SK-N-SH (cell line): ENCODE measurements at regions not wholly inside any gene's neighbourhood (a gene's known extent, or its start where the extent isn't known, plus 50 kb on each side); places are given as distances from the start of the nearest gene placed in this dataset.
"Not testable (repeated sequence)": the region's sequence is repeated elsewhere in the genome, so short reads cannot be mapped to it uniquely, and the experiment has no call there.

Source experiments
- CTCF ChIA-PET: fragments of 300-600, 350-600 bp; formaldehyde crosslinking; extraction: SDS; loops from one replicate; lab custom pipeline; 2021; lab: Yijun Ruan, JAX
- POLR2A ChIA-PET: fragments of 350-600 bp; sonication (Branson Sonifier 250); formaldehyde crosslinking; extraction: SDS; loops from one replicate; lab custom pipeline; 2020; ENCODE audit warnings: antibody characterized with exemption, inconsistent platforms; lab: Yijun Ruan, JAX
- DNase-seq: peaks from one replicate; pipeline ENCODE4 v3.0.0; 2012
- H2AFZ ChIP-seq: fragments of 200-600 bp; sonication (generic); 2 replicates; pipeline ENCODE4 v1.8.1; 2016; ENCODE audit warnings: antibody characterized with exemption, mild to moderate bottlenecking, low read depth
- H3F3A ChIP-seq: fragments of 200-600 bp; sonication (generic); replicated peaks from 2 replicates; pipeline ENCODE3; 2016; ENCODE audit warnings: antibody characterized with exemption, mild to moderate bottlenecking; ENCODE audit not compliant: insufficient read depth
- H3K27ac ChIP-seq, 2 experiments: fragments of 200-500 bp in 1 of 2; fragments of 200-600 bp in 1 of 2; sonication (Bioruptor generic) in 1 of 2; sonication (generic), shearing (Covaris generic) in 1 of 2; 2 replicates each; pipeline versions ENCODE4 v1.5.1 to v1.6.1; 2014 to 2016; ENCODE audit warnings: low read depth in 2 of 2, inconsistent platforms in 1 of 2, low read length in 1 of 2, mild to moderate bottlenecking in 1 of 2, mixed read lengths in 1 of 2
- H3K27me3 ChIP-seq: fragments of 200-600 bp; sonication (generic), shearing (Covaris generic); 2 replicates; pipeline ENCODE4 v1.6.1; 2016; ENCODE audit warnings: mixed run types; ENCODE audit not compliant: insufficient read depth
- H3K36me3 ChIP-seq, 2 experiments: fragments of 200-500 bp in 1 of 2; fragments of 200-600 bp in 1 of 2; sonication (Bioruptor generic) in 1 of 2; sonication (generic) in 1 of 2; replicated peaks in 1 of 2; 2 replicates each; pipeline versions ENCODE3 to v1.5.1; 2014 to 2016; ENCODE audit warnings: low read length in 1 of 2, mild to moderate bottlenecking in 1 of 2; ENCODE audit not compliant: insufficient read depth in 2 of 2, control insufficient read depth in 1 of 2
- H3K4me1 ChIP-seq, 2 experiments: fragments of 200-500 bp in 1 of 2; fragments of 200-600 bp in 1 of 2; sonication (Bioruptor generic) in 1 of 2; sonication (generic), shearing (Covaris generic) in 1 of 2; 2 replicates each; pipeline versions ENCODE4 v1.5.1 to v1.6.1; 2014 to 2016; ENCODE audit warnings: low read depth in 1 of 2, low read length in 1 of 2, mixed run types in 1 of 2; ENCODE audit not compliant: insufficient read depth in 2 of 2, control insufficient read depth in 1 of 2
- H3K4me2 ChIP-seq: fragments of 200-600 bp; sonication (generic), shearing (Covaris generic); 2 replicates; pipeline ENCODE4 v1.6.1; 2017; ENCODE audit warnings: mixed run types
- H3K4me3 ChIP-seq, 2 experiments: fragments of 200-500 bp in 1 of 2; fragments of 200-600 bp in 1 of 2; sonication (Bioruptor generic) in 1 of 2; sonication (generic), shearing (Covaris generic) in 1 of 2; 2 replicates each; pipeline versions ENCODE4 v1.5.1 to v1.8.1; 2014 to 2016; ENCODE audit warnings: low read depth in 2 of 2, inconsistent platforms in 1 of 2, low read length in 1 of 2, mild to moderate bottlenecking in 1 of 2, mixed read lengths in 1 of 2, moderate library complexity in 1 of 2
- H3K79me2 ChIP-seq: fragments of 200-600 bp; sonication (generic); 2 replicates; pipeline ENCODE4 v1.8.1; 2017; ENCODE audit warnings: mild to moderate bottlenecking; ENCODE audit not compliant: insufficient read depth
- H3K9ac ChIP-seq: fragments of 200-600 bp; sonication (generic); 2 replicates; pipeline ENCODE4 v1.6.1; 2017; ENCODE audit warnings: mixed run types
- H3K9me2 ChIP-seq: fragments of 200-600 bp; sonication (generic); 2 replicates; pipeline ENCODE4 v1.6.1; 2017; ENCODE audit warnings: mixed run types
- H3K9me3 ChIP-seq: fragments of 200-600 bp; sonication (generic); 2 replicates; pipeline ENCODE4 v1.6.1; 2017; ENCODE audit warnings: mixed run types, mild to moderate bottlenecking, moderate library complexity
- H4K20me1 ChIP-seq: fragments of 200-600 bp; sonication (generic); 2 replicates; pipeline ENCODE4 v1.6.1; 2017; ENCODE audit warnings: mild to moderate bottlenecking, mixed run types; ENCODE audit not compliant: insufficient read depth
- CHD2 ChIP-seq: fragments of 150-350 bp; IDR thresholded peaks from 2 replicates; pipeline ENCODE4 v1.6.1; 2018; ENCODE audit warnings: low read length; ENCODE audit not compliant: partially characterized antibody
- CTCF ChIP-seq: fragments of 200-600 bp; sonication (generic); IDR thresholded peaks from 2 replicates; pipeline ENCODE4 v1.6.1; 2017; ENCODE audit warnings: antibody characterized with exemption, mild to moderate bottlenecking, moderate library complexity
- FOSL2 ChIP-seq: IDR thresholded peaks from 2 replicates; pipeline ENCODE4 v1.4.0; 2012; ENCODE audit warnings: low read depth, mild to moderate bottlenecking, moderate library complexity, borderline replicate concordance
- MAX ChIP-seq: IDR thresholded peaks from 2 replicates; pipeline ENCODE4 v1.4.0; 2012; ENCODE audit warnings: low read depth
- NFIC ChIP-seq: IDR thresholded peaks from 2 replicates; pipeline ENCODE4 v1.4.0; 2012; ENCODE audit warnings: borderline replicate concordance
- POLR2AphosphoS5 ChIP-seq: IDR thresholded peaks from 2 replicates; pipeline ENCODE4 v1.6.1; 2012; ENCODE audit warnings: low read depth, low read length
- RAD21 ChIP-seq: IDR thresholded peaks from 2 replicates; pipeline ENCODE4 v1.6.1; 2012; ENCODE audit warnings: mild to moderate bottlenecking, low read length
- RCOR1 ChIP-seq: fragments of 150-350 bp; IDR thresholded peaks from 2 replicates; pipeline ENCODE4 v1.6.1; 2017; ENCODE audit warnings: antibody characterized with exemption, low read length
- REST ChIP-seq: IDR thresholded peaks from 2 replicates; pipeline ENCODE4 v1.6.1; 2012; ENCODE audit warnings: mild to moderate bottlenecking, low read depth, low read length, moderate library complexity
- RFX5 ChIP-seq: IDR thresholded peaks from 2 replicates; pipeline ENCODE4 v1.6.1; 2012; ENCODE audit warnings: mild to moderate bottlenecking, improper control_type of control experiment, low read length
- SIN3A ChIP-seq: IDR thresholded peaks from 2 replicates; pipeline ENCODE4 v1.6.1; 2012; ENCODE audit warnings: low read depth, mild to moderate bottlenecking, low read length, moderate library complexity, borderline replicate concordance
- SMC3 ChIP-seq: IDR thresholded peaks from 2 replicates; pipeline ENCODE4 v1.6.1; 2012; ENCODE audit warnings: low read depth, low read length, improper control_type of control experiment
- TAF1 ChIP-seq: IDR thresholded peaks from 2 replicates; pipeline ENCODE4 v1.6.1; 2012; ENCODE audit warnings: low read depth, mild to moderate bottlenecking, low read length, moderate library complexity, borderline replicate concordance
- TCF12 ChIP-seq: IDR thresholded peaks from 2 replicates; pipeline ENCODE4 v1.4.0; 2012
- TEAD4 ChIP-seq: IDR thresholded peaks from 2 replicates; pipeline ENCODE4 v1.4.0; 2012; ENCODE audit warnings: mild to moderate bottlenecking, borderline replicate concordance; ENCODE audit not compliant: insufficient read depth
- USF1 ChIP-seq: IDR thresholded peaks from 2 replicates; pipeline ENCODE4 v1.4.0; 2012; ENCODE audit warnings: low read depth, borderline replicate concordance
- WGBS: methylation state at CpG from one replicate; pipeline ENCODE4 v1.1.6; 2017; ENCODE audit warnings: low lambda C conversion rate; 5-methylcytosine and 5-hydroxymethylcytosine counted together

- peak; percentile 0 for DNase-seq
- H3K4me2 ChIP-seq: peak overlapping the region; percentile 15; the same call in 1 of the 2 replicates
- H3K36me3 ChIP-seq, H2AFZ ChIP-seq, H3K79me2 ChIP-seq, H3F3A ChIP-seq, H3K27ac ChIP-seq, H4K20me1 ChIP-seq, H3K4me1 ChIP-seq, H3K9me2 ChIP-seq, POLR2A ChIA-PET, H3K4me3 ChIP-seq, H3K9me3 ChIP-seq, H3K9ac ChIP-seq, H3K27me3 ChIP-seq: not testable (repeated sequence)
- TF ChIP-seq RFX5 (peak; percentile 93), CTCF (peak; percentile 56), RAD21 (peak; percentile 40; the same call in 1 of the 2 replicates), SMC3 (peak; percentile 28; the same call in 1 of the 2 replicates)
- 7% methylated on average over 7 of the region's 10 CpGs for WGBS
- CTCF ChIA-PET: interaction anchor here (1.4 kb wide), 1 partner anchor 17 kb away, joined by 5 read pairs; no protein-coding TSS in a partner anchor
Measured at GRCh38 chrX:142606629-142607028, 401.5 kb upstream of the MAGEC2 start.

- Histone ChIP-seq H3K4me3 (no peak overlapping the region), H3F3A (no peaks in the 10 kb centered on the region), H4K20me1 (no peaks in the 10 kb centered on the region), H3K4me2 (no peak overlapping the region), H3K9me2 (no peaks in the 10 kb centered on the region), H2AFZ (no peak overlapping the region), H3K27me3 (no peaks in the 10 kb centered on the region), H3K9ac (no peak overlapping the region), H3K9me3 (no peaks in the 10 kb centered on the region), H3K27ac (no peak overlapping the region), H3K4me1 (no peaks in the 10 kb centered on the region), H3K36me3 (no peaks in the 10 kb centered on the region), H3K79me2 (no peaks in the 10 kb centered on the region)
- ChIA-PET POLR2A (no interaction called here), CTCF (no interaction called here)
- WGBS: 8% methylated on average over 5 of the region's 5 CpGs
- DNase-seq: no peak
- no peak for TF ChIP-seq POLR2AphosphoS5
- no peak for TF ChIP-seq RCOR1
- no peak for TF ChIP-seq MAX
- TF ChIP-seq CHD2: no peak
- no peak for TF ChIP-seq TEAD4
- TF ChIP-seq SIN3A: no peak
- TF ChIP-seq TAF1: no peak
- no peak for TF ChIP-seq FOSL2
- TF ChIP-seq TCF12: no peak
- TF ChIP-seq NFIC: no peak
- no peak for TF ChIP-seq USF1
- TF ChIP-seq REST: no peak
Measured at GRCh38 chrX:142601792-142602191, 396.7 kb upstream of the MAGEC2 start.
